Dermis blood vessel endothelial cell (primary cell): ENCODE measurements at regions not wholly inside any gene's neighbourhood (a gene's known extent, or its start where the extent isn't known, plus 50 kb on each side); places are given as distances from the start of the nearest gene placed in this dataset.
"Not testable (repeated sequence)": the region's sequence is repeated elsewhere in the genome, so short reads cannot be mapped to it uniquely, and the experiment has no call there.

Source experiments
- DNase-seq: peaks from one replicate; pipeline ENCODE4 v3.0.0; 2010

- DNase-seq, result no peak
These were observed 515.5 kb upstream of the AGA start for GRCh38 chr4:177957596-177958360.

- no peak for DNase-seq
These were observed 518.3 kb upstream of the AGA start for GRCh38 chr4:177960566-177960965.

- DNase-seq, result no peak
These were observed 519.6 kb upstream of the AGA start for GRCh38 chr4:177961761-177962380.

- DNase-seq, result no peak
These were observed 521.8 kb upstream of the AGA start for GRCh38 chr4:177964061-177964460.

- DNase-seq, result no peak
These were observed 522.5 kb upstream of the AGA start for GRCh38 chr4:177964693-177965168.

GRCh38 chr4:177967328-177967727 is 525.1 kb upstream of the AGA start:
- no peak for DNase-seq

GRCh38 chr4:177968817-177969442 is 526.7 kb upstream of the AGA start:
- no peak for DNase-seq

GRCh38 chr4:177974461-177974860 is 532.2 kb upstream of the AGA start:
- no peak for DNase-seq

- DNase-seq, result no peak
These were observed 533.2 kb upstream of the AGA start for GRCh38 chr4:177975315-177975987.

GRCh38 chr4:177986236-177986635 is 544.0 kb upstream of the AGA start:
- no peak for DNase-seq

- no peak for DNase-seq
These were observed 545.7 kb upstream of the AGA start for GRCh38 chr4:177987896-177988295.

GRCh38 chr4:177989503-177990201 is 547.4 kb upstream of the AGA start:
- DNase-seq, result no peak

GRCh38 chr4:178003098-178003657 is 560.9 kb upstream of the AGA start:
- no peak for DNase-seq

GRCh38 chr4:178010596-178010995 is 568.4 kb upstream of the AGA start:
- DNase-seq, result no peak

- not testable (repeated sequence) for DNase-seq
These were observed 572.8 kb upstream of the AGA start for GRCh38 chr4:178015046-178015445.

GRCh38 chr4:178026999-178027398 is 584.8 kb upstream of the AGA start:
- DNase-seq, result no peak

- DNase-seq, result no peak
These were observed 585.6 kb upstream of the AGA start for GRCh38 chr4:178027796-178028195.

- DNase-seq, result no peak
These were observed 586.2 kb upstream of the AGA start for GRCh38 chr4:178028481-178028880.

GRCh38 chr4:178037459-178038214 is 595.4 kb upstream of the AGA start:
- no peak for DNase-seq

- no peak for DNase-seq
These were observed 614.8 kb upstream of the AGA start for GRCh38 chr4:178056996-178057395.

- DNase-seq, result no peak
These were observed 621.3 kb upstream of the AGA start for GRCh38 chr4:178063568-178063967.
